ENCODE measurements at regions not wholly inside any gene's neighbourhood (a gene's known extent, or its start where the extent isn't known, plus 50 kb on each side); places are given as distances from the start of the nearest gene placed in this dataset.

GRCh38 chr2:67540962-67541361 lies 143.8 kb downstream of the ETAA1 start:
- H3K4me3 ChIP-seq (replicated peaks in 1 of 3) = no peak overlapping the region
- intact Hi-C loops (cut with DNase I) = no loop called here
- TF ChIP-seq POLR2A (IDR thresholded peaks at IDR 0.05) (no peak), CTCF (IDR thresholded peaks at IDR 0.05) (no peak)
- no peak overlapping the region for H3K27ac ChIP-seq
- 88 to 91% methylated on average over 1 of the region's 1 CpG for WGBS, 2 donors
- no peaks in the 10 kb centered on the region for H3K9me3 ChIP-seq
- no peaks in the 10 kb centered on the region for H3K4me1 ChIP-seq
- DNase-seq = no peak
- no peaks in the 10 kb centered on the region for H3K36me3 ChIP-seq
- H3K27me3 ChIP-seq = no peaks in the 10 kb centered on the region

GRCh38 chr2:67544286-67544685 lies 147.2 kb downstream of the ETAA1 start:
- Histone ChIP-seq H3K4me1 (no peaks in the 10 kb centered on the region), H3K36me3 (no peaks in the 10 kb centered on the region), H3K9me3 (no peaks in the 10 kb centered on the region), H3K27ac (no peak overlapping the region), H3K4me3 (replicated peaks in 1 of 3) (no peak overlapping the region), H3K27me3 (no peaks in the 10 kb centered on the region)
- intact Hi-C loops (cut with DNase I) = no loop called here
- WGBS, 2 donors = 36 to 93% methylated on average over 2 of the region's 2 CpGs
- no peak for TF ChIP-seq POLR2A (IDR thresholded peaks at IDR 0.05)
- no peak for DNase-seq

GRCh38 chr2:67548317-67549201 lies 151.4 kb downstream of the ETAA1 start:
- Histone ChIP-seq H3K27me3 (no peaks in the 10 kb centered on the region), H3K4me3 (replicated peaks in 1 of 3) (no peak overlapping the region), H3K4me1 (no peaks in the 10 kb centered on the region), H3K27ac (no peak overlapping the region), H3K36me3 (no peaks in the 10 kb centered on the region), H3K9me3 (no peaks in the 10 kb centered on the region)
- DNase-seq = no peak
- intact Hi-C loops (cut with DNase I) = no loop called here
- 51 to 60% methylated on average over 5 of the region's 5 CpGs for WGBS, 2 donors
- TF ChIP-seq POLR2A (IDR thresholded peaks at IDR 0.05) = no peak
- TF ChIP-seq CTCF (IDR thresholded peaks at IDR 0.05) = no peak

GRCh38 chr2:67559156-67559555 lies 162.0 kb downstream of the ETAA1 start:
- Histone ChIP-seq H3K36me3 (no peaks in the 10 kb centered on the region), H3K4me1 (no peaks in the 10 kb centered on the region), H3K27ac (no peak overlapping the region), H3K4me3 (replicated peaks in 1 of 3) (no peak overlapping the region), H3K27me3 (no peaks in the 10 kb centered on the region), H3K9me3 (no peaks in the 10 kb centered on the region)
- WGBS, 2 donors = 84 to 89% methylated on average over 3 of the region's 3 CpGs
- TF ChIP-seq CTCF (IDR thresholded peaks at IDR 0.05) (no peak), POLR2A (IDR thresholded peaks at IDR 0.05) (no peak)
- intact Hi-C loops (cut with DNase I) = no loop called here
- no peak for DNase-seq

GRCh38 chr2:67560771-67561456 lies 163.8 kb downstream of the ETAA1 start:
- H3K27ac ChIP-seq = no peak overlapping the region
- no peaks in the 10 kb centered on the region for H3K4me1 ChIP-seq
- WGBS, 2 donors = 76 to 84% methylated on average over 4 of the region's 4 CpGs
- TF ChIP-seq CTCF (IDR thresholded peaks at IDR 0.05) = no peak
- TF ChIP-seq POLR2A (IDR thresholded peaks at IDR 0.05) = no peak
- no peak overlapping the region for H3K4me3 ChIP-seq (replicated peaks in 1 of 3)
- H3K27me3 ChIP-seq = no peaks in the 10 kb centered on the region
- intact Hi-C loops (cut with DNase I) = no loop called here
- no peak for DNase-seq
- H3K36me3 ChIP-seq = no peaks in the 10 kb centered on the region
- H3K9me3 ChIP-seq = no peaks in the 10 kb centered on the region
